GM10266 (cell line): ENCODE measurements at regions not wholly inside any gene's neighbourhood (a gene's known extent, or its start where the extent isn't known, plus 50 kb on each side); places are given as distances from the start of the nearest gene placed in this dataset.

ENCODE experiments used
- DNase-seq: peaks from one replicate; pipeline ENCODE4 v3.0.0; 2012; ENCODE audit errors: extremely low spot score
- CTCF ChIP-seq: IDR thresholded peaks from 2 replicates; pipeline ENCODE4 v1.5.1; 2012; ENCODE audit warnings: mild to moderate bottlenecking, low read depth; ENCODE audit not compliant: control insufficient read depth, insufficient read depth; ENCODE audit errors: missing control alignments

- TF ChIP-seq CTCF: no peak
- no peak for DNase-seq
These were observed 641.2 kb upstream of the CPEB2 start for GRCh38 chr4:14361084-14361483.

DNA sequence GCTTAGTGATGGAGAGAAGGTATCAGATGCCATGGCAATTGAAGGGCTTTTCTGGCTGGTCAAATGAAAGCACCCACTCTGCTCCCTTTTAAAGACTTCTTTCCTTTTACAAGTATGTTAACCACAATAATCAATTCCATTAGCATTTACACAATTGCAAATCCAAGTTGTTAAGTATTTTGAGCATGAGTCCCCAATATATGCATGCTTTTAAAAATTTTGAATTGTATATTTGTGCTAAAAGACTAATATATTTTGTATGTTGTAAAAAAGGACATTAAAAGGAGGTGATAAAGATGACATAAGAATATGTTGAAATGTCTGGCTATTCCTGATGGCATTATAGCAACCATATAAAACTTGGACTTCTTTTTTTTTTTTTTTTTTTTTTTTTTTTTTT is 639.9 kb upstream of the CPEB2 start:
- DNase-seq: no peak
- TF ChIP-seq CTCF: no peak

- TF ChIP-seq CTCF: no peak
- DNase-seq: no peak
These were observed 637.2 kb upstream of the CPEB2 start for GRCh38 chr4:14364953-14365536.

DNA sequence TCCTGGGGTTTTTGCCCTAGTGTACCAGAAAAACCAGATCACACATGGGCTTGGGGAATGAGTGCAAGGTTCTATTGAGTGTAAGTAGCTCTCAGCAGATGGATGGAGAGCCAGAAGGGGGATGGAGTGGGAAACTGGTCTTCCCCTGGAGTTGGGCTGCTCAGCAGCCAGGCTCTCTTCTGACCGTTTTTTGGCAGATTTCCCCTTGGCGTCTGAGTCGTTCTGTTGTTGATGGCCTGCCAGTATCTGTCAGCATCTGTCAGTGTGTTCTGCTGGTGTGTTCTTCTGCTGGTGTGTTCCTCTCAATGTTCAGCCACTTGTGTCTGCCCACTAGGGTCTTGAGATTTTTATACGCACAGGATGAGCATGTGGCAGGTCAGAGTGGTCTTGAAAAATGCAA is 633.9 kb upstream of the CPEB2 start:
- no peak for DNase-seq
- TF ChIP-seq CTCF: no peak

GRCh38 chr4:14371131-14371530 is 631.1 kb upstream of the CPEB2 start:
- TF ChIP-seq CTCF: no peak
- DNase-seq: no peak

- DNase-seq: no peak
- no peak for TF ChIP-seq CTCF
These were observed 626.5 kb upstream of the CPEB2 start for GRCh38 chr4:14375816-14376215.

- DNase-seq: no peak
- TF ChIP-seq CTCF: no peak
These were observed 623.1 kb upstream of the CPEB2 start for GRCh38 chr4:14379183-14379582.
